Endometrial microvascular endothelial cells (primary cell): ENCODE measurements at regions not wholly inside any gene's neighbourhood (a gene's known extent, or its start where the extent isn't known, plus 50 kb on each side); places are given as distances from the start of the nearest gene placed in this dataset.

Experiments
- in situ Hi-C: cut with HindIII; loops from 2 replicates; pipeline ENCODE4 v1.10.0; 2017; ENCODE audit warnings: low sequenced_read_pairs, low pct_unique_long_range_greater_than_20kb; ENCODE audit errors: inconsistent ontology term

- in situ Hi-C loops, result no loop called here
Observed at GRCh38 chr22:48173773-48174160, 1411.3 kb downstream of the TBC1D22A start.

- in situ Hi-C loops, result no loop called here
Observed at GRCh38 chr22:48173061-48173772, 1410.8 kb downstream of the TBC1D22A start.

- in situ Hi-C loops, result no loop called here
Observed at GRCh38 chr22:48171271-48171691, 1408.8 kb downstream of the TBC1D22A start.

GRCh38 chr22:48169227-48169626 lies 1406.8 kb downstream of the TBC1D22A start:
- in situ Hi-C loops, result no loop called here

- in situ Hi-C loops, result no loop called here
Observed at GRCh38 chr22:48167238-48167637, 1404.8 kb downstream of the TBC1D22A start.

- in situ Hi-C loops, result no loop called here
Observed at GRCh38 chr22:48161298-48161697, 1398.8 kb downstream of the TBC1D22A start.

- in situ Hi-C loops, result no loop called here
Observed at GRCh38 chr22:48157676-48158075, 1395.2 kb downstream of the TBC1D22A start.

GRCh38 chr22:48156603-48157355 lies 1394.3 kb downstream of the TBC1D22A start:
- in situ Hi-C loops, result no loop called here

- in situ Hi-C loops, result no loop called here
Observed at GRCh38 chr22:48155446-48155845, 1393.0 kb downstream of the TBC1D22A start.

GRCh38 chr22:48154943-48155240 lies 1392.4 kb downstream of the TBC1D22A start:
- in situ Hi-C loops, result no loop called here

GRCh38 chr22:48154169-48154942 lies 1391.9 kb downstream of the TBC1D22A start:
- in situ Hi-C loops, result no loop called here

- in situ Hi-C loops, result no loop called here
Observed at GRCh38 chr22:48153726-48154125, 1391.3 kb downstream of the TBC1D22A start.

- in situ Hi-C loops, result no loop called here
Observed at GRCh38 chr22:48152916-48153315, 1390.5 kb downstream of the TBC1D22A start.

GRCh38 chr22:48152164-48152775 lies 1389.8 kb downstream of the TBC1D22A start:
- in situ Hi-C loops, result no loop called here

GRCh38 chr22:48151641-48152040 lies 1389.2 kb downstream of the TBC1D22A start:
- in situ Hi-C loops, result no loop called here

- in situ Hi-C loops, result no loop called here
Observed at GRCh38 chr22:48147831-48148230, 1385.4 kb downstream of the TBC1D22A start.

- in situ Hi-C loops, result no loop called here
Observed at GRCh38 chr22:48147404-48147803, 1385.0 kb downstream of the TBC1D22A start.

- in situ Hi-C loops, result no loop called here
Observed at GRCh38 chr22:48146426-48146825, 1384.0 kb downstream of the TBC1D22A start.

- in situ Hi-C loops, result no loop called here
Observed at GRCh38 chr22:48145738-48146137, 1383.3 kb downstream of the TBC1D22A start.
